Trophoblast cell (in vitro differentiated cells and primary cell): ENCODE measurements at regions not wholly inside any gene's neighbourhood (a gene's known extent, or its start where the extent isn't known, plus 50 kb on each side); places are given as distances from the start of the nearest gene placed in this dataset.
A peak's percentile ranks its signal among the peaks of the same experiment; 100 is the strongest.

Source experiments
- DNase-seq, 2 donors: peaks; one replicate each; pipeline ENCODE4 v3.0.0-alpha.2; 2016
- H2AFZ ChIP-seq: 2 replicates; pipeline ENCODE4 v1.6.1; 2013; ENCODE audit warnings: low read length, moderate library complexity, mild to moderate bottlenecking; ENCODE audit not compliant: insufficient read depth, poor library complexity
- H2AK5ac ChIP-seq: 2 replicates; pipeline ENCODE4 v1.6.1; 2013; ENCODE audit warnings: mild to moderate bottlenecking, low read length
- H2BK120ac ChIP-seq: 2 replicates; pipeline ENCODE4 v1.6.1; 2013; ENCODE audit warnings: low read length, mild to moderate bottlenecking, moderate library complexity; ENCODE audit not compliant: insufficient read depth, poor library complexity
- H2BK12ac ChIP-seq: 2 replicates; pipeline ENCODE4 v1.6.1; 2013; ENCODE audit warnings: mild to moderate bottlenecking, low read length, moderate library complexity
- H2BK5ac ChIP-seq: 2 replicates; pipeline ENCODE4 v1.6.1; 2013; ENCODE audit warnings: low read length, low read depth, moderate library complexity, mild to moderate bottlenecking; ENCODE audit not compliant: poor library complexity
- H3K14ac ChIP-seq: 2 replicates; pipeline ENCODE4 v1.6.1; 2013; ENCODE audit warnings: mild to moderate bottlenecking, low read length
- H3K18ac ChIP-seq: 2 replicates; pipeline ENCODE4 v1.6.1; 2013; ENCODE audit warnings: mild to moderate bottlenecking, low read length
- H3K23ac ChIP-seq: 2 replicates; pipeline ENCODE4 v1.6.1; 2013; ENCODE audit warnings: low read length
- H3K27ac ChIP-seq: 2 replicates; pipeline ENCODE4 v1.5.1; 2013; ENCODE audit warnings: low read depth, mild to moderate bottlenecking, inconsistent platforms, low read length, moderate library complexity
- H3K27me3 ChIP-seq: 2 replicates; pipeline ENCODE4 v1.6.1; 2013; ENCODE audit warnings: inconsistent platforms, mild to moderate bottlenecking, low read length, moderate library complexity; ENCODE audit not compliant: insufficient read depth
- H3K36me3 ChIP-seq, 2 experiments: 1 replicate in 1 of 2; 2 replicates in 1 of 2; pipeline ENCODE4 v1.6.1; 2013; ENCODE audit warnings: low read length in 2 of 2, mild to moderate bottlenecking in 2 of 2, moderate library complexity in 1 of 2; ENCODE audit not compliant: insufficient read depth in 2 of 2, control insufficient read depth in 1 of 2
- H3K4ac ChIP-seq: 2 replicates; pipeline ENCODE4 v1.6.1; 2013; ENCODE audit warnings: low read depth, mild to moderate bottlenecking, low read length, moderate library complexity
- H3K4me1 ChIP-seq, 2 experiments: 1 replicate in 1 of 2; 2 replicates in 1 of 2; pipeline ENCODE4 v1.6.1; 2013; ENCODE audit warnings: low read length in 2 of 2, mild to moderate bottlenecking in 2 of 2, moderate library complexity in 1 of 2; ENCODE audit not compliant: insufficient read depth in 2 of 2, control insufficient read depth in 1 of 2
- H3K4me2 ChIP-seq: 2 replicates; pipeline ENCODE4 v1.6.1; 2013; ENCODE audit warnings: inconsistent platforms, mild to moderate bottlenecking, low read length, moderate library complexity
- H3K4me3 ChIP-seq: 2 replicates; pipeline ENCODE4 v1.5.1; 2013; ENCODE audit warnings: mild to moderate bottlenecking, low read depth, low read length, inconsistent platforms
- H3K79me1 ChIP-seq: one replicate; pipeline ENCODE4 v1.6.1; 2013; ENCODE audit warnings: low read length
- H3K79me2 ChIP-seq: 2 replicates; pipeline ENCODE4 v1.6.1; 2013; ENCODE audit warnings: low read length, mild to moderate bottlenecking; ENCODE audit not compliant: control insufficient read depth, insufficient read depth, poor library complexity
- H3K9ac ChIP-seq: 2 replicates; pipeline ENCODE4 v1.6.1; 2013; ENCODE audit warnings: mild to moderate bottlenecking, low read length
- H3K9me3 ChIP-seq: 2 replicates; pipeline ENCODE4 v1.6.1; 2013; ENCODE audit warnings: low read depth, mild to moderate bottlenecking, control low read depth, inconsistent platforms, low read length; ENCODE audit not compliant: insufficient read depth
- H4K12ac ChIP-seq: 2 replicates; pipeline ENCODE4 v1.6.1; 2013; ENCODE audit warnings: low read depth, mild to moderate bottlenecking, low read length, moderate library complexity
- H4K8ac ChIP-seq: 2 replicates; pipeline ENCODE4 v1.6.1; 2013; ENCODE audit warnings: low read depth, mild to moderate bottlenecking, low read length, moderate library complexity
- H4K91ac ChIP-seq: one replicate; pipeline ENCODE4 v1.6.1; 2013; ENCODE audit warnings: low read depth, mild to moderate bottlenecking, low read length, moderate library complexity
- WGBS: extraction: QIAGEN DNeasy Blood & Tissue Kit; methylation state at CpG from one replicate; pipeline ENCODE4 v1.1.7; 2013; ENCODE audit warnings: missing lambda C conversion rate; ENCODE audit not compliant: insufficient read length, insufficient coverage; ENCODE audit errors: extremely low coverage; 5-methylcytosine and 5-hydroxymethylcytosine counted together

DNA sequence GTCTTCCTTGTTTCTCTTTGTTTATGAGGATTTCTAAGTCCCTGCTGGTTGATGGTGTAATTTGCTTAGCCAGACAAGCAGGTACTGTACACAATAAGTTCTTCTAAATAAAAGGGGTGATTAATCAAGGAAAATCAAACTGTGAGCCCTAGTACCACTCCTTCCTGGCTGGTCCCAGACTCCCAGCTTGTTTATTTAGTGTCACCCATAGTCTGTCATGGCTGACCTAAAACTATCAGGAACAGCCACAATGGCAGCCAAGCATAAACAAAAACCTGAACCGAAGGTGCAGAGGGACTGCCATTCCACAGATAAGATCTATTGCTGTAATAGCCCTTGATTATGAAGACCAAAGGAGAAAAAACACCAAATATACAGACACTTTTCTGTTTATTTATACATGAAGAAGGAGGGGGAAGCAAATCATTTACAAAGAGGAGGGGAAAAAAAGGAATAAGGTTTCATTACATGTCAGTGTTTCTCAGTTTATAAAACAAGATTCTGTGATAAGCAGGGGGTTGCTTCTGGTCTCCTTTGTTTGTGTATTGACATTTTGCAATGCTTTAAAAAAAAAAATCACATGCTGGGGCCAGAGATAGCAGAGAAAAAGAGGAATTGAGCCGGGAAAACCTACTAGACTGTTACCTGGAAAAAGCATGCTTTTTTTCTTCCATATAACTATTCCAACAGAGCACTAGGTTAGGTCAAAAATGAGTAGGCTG lies 182.4 kb upstream of the DPH6 start:
- H3K27ac ChIP-seq: no peak overlapping the region
- H3K27me3 ChIP-seq: no peaks in the 10 kb centered on the region
- no peaks in the 10 kb centered on the region for H3K9me3 ChIP-seq
- no peak for DNase-seq
- H4K8ac ChIP-seq: no peak overlapping the region
- no peaks in the 10 kb centered on the region for H3K36me3 ChIP-seq
- H3K4ac ChIP-seq: no peak overlapping the region
- H4K91ac ChIP-seq: no peak overlapping the region
- no peak overlapping the region for H2AK5ac ChIP-seq
- H2BK12ac ChIP-seq: no peak overlapping the region
- H3K79me2 ChIP-seq: no peaks in the 10 kb centered on the region
- H3K14ac ChIP-seq: no peak overlapping the region
- no peak overlapping the region for H3K23ac ChIP-seq
- H3K4me1 ChIP-seq: no peaks in the 10 kb centered on the region
- H3K18ac ChIP-seq: no peak overlapping the region
- no peak overlapping the region for H3K9ac ChIP-seq
- no peak overlapping the region for H4K12ac ChIP-seq
- H2BK5ac ChIP-seq: no peak overlapping the region
- H2AFZ ChIP-seq: no peak overlapping the region
- no CpG with 5 or more reads among the region's 2 CpGs for WGBS
- no peaks in the 10 kb centered on the region for H3K79me1 ChIP-seq
- no peak overlapping the region for H3K4me3 ChIP-seq
- no peak overlapping the region for H2BK120ac ChIP-seq
- no peak overlapping the region for H3K4me2 ChIP-seq

DNA sequence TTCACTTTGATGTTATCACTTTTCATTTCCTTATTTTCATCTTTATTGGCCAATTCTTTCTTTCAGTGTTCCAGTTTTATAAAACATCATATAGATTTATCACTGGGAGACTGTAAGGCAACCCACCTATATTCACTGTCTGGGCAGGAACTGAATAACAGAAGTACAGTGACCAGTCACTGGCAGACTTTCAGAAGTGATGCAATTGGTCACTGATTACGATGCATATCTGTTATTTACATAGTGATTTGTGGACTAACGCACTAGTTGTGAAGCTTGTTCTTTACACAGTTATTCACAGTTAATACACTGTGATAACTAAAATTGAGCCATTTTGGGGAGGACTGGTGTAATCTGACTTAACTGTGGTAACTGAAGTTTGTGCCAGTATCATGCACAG lies 190.2 kb upstream of the DPH6 start:
- Histone ChIP-seq H3K36me3 (no peaks in the 10 kb centered on the region), H2BK12ac (no peak overlapping the region)
- WGBS: no CpG with 5 or more reads among the region's 2 CpGs

DNA sequence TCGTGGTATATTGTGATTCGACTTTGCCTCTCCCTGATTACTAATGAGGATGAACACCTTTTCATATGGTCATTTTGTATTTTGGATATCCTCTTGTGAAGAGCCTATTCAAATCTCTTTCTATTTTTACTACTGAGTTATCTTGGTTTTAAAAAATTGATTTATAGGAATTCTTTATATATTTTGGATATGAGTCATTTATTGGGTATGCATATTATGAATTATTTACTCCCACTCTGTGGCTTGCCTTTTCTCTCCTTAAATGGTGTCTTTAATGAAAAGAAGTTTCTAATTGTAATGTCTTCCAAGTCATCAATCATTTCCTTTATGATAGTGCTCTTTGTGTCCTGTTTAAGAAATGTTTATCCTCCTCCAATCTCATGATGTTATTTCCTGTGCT lies 191.5 kb upstream of the DPH6 start:
- WGBS: no CpG with 5 or more reads among the region's 2 CpGs
- Histone ChIP-seq H3K4me3 (no peak overlapping the region), H2AFZ (no peak overlapping the region), H2AK5ac (no peak overlapping the region), H2BK120ac (no peak overlapping the region), H3K79me1 (no peaks in the 10 kb centered on the region), H3K36me3 (no peaks in the 10 kb centered on the region), H2BK12ac (no peak overlapping the region), H3K4ac (no peak overlapping the region), H4K91ac (no peak overlapping the region), H3K27ac (no peak overlapping the region), H4K12ac (no peak overlapping the region), H3K18ac (no peak overlapping the region), H3K4me2 (no peak overlapping the region), H3K14ac (no peak overlapping the region), H3K79me2 (no peaks in the 10 kb centered on the region), H4K8ac (no peak overlapping the region), H3K23ac (no peak overlapping the region), H2BK5ac (no peak overlapping the region), H3K4me1 (peaks cover 0 to 3% of the 10 kb centered on the region in 2 experiments), H3K9ac (no peak overlapping the region), H3K27me3 (no peaks in the 10 kb centered on the region), H3K9me3 (no peaks in the 10 kb centered on the region)
- DNase-seq: no peak

More for the DNA sequence above, 190.2 kb upstream of the DPH6 start:
- no peak overlapping the region for H2BK5ac ChIP-seq
- no peak overlapping the region for H2BK120ac ChIP-seq
- no peaks in the 10 kb centered on the region for H3K9me3 ChIP-seq
- H3K79me1 ChIP-seq: no peaks in the 10 kb centered on the region
- no peak overlapping the region for H3K18ac ChIP-seq
- H3K27me3 ChIP-seq: no peaks in the 10 kb centered on the region
- no peak overlapping the region for H2AK5ac ChIP-seq
- no peak overlapping the region for H3K4me3 ChIP-seq
- H3K4me1 ChIP-seq: peaks cover 0 to 3% of the 10 kb centered on the region in 2 experiments
- H3K27ac ChIP-seq: no peak overlapping the region
- no peak overlapping the region for H3K23ac ChIP-seq
- H4K12ac ChIP-seq: no peak overlapping the region
- H4K91ac ChIP-seq: no peak overlapping the region
- no peaks in the 10 kb centered on the region for H3K79me2 ChIP-seq
- H3K4me2 ChIP-seq: no peak overlapping the region
- H3K14ac ChIP-seq: no peak overlapping the region
- no peak overlapping the region for H3K9ac ChIP-seq
- H4K8ac ChIP-seq: no peak overlapping the region
- no peak overlapping the region for H3K4ac ChIP-seq
- no peak for DNase-seq
- no peak overlapping the region for H2AFZ ChIP-seq

DNA sequence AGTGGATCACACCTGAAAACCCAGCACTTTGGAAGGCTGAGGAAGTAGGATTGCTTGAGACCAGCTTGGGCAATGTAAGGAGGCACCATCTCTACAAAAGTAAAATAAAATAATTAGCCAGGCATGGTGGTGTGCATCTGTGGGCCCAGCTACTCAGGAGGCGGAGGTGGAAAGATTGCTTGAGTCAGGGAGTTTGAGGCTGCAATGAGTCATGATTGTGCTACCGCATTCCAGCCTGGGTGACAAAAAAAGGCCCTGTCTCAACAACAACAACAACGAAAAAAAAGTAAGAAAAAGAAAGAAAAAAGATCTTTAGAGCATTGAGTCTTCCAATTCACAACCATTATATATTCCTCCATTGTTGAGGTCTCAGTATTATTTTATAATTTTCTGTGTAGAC lies 192.4 kb upstream of the DPH6 start:
- Histone ChIP-seq H2BK5ac (no peak overlapping the region), H4K91ac (no peak overlapping the region), H2BK120ac (no peak overlapping the region), H2BK12ac (no peak overlapping the region), H2AFZ (no peak overlapping the region), H3K23ac (no peak overlapping the region), H3K79me2 (no peaks in the 10 kb centered on the region), H4K8ac (no peak overlapping the region), H2AK5ac (no peak overlapping the region), H4K12ac (no peak overlapping the region), H3K14ac (no peak overlapping the region), H3K36me3 (no peaks in the 10 kb centered on the region), H3K27me3 (no peaks in the 10 kb centered on the region), H3K4me3 (no peak overlapping the region), H3K4me1 (peaks cover 0 to 3% of the 10 kb centered on the region in 2 experiments), H3K9me3 (no peaks in the 10 kb centered on the region), H3K18ac (no peak overlapping the region), H3K4ac (no peak overlapping the region), H3K9ac (no peak overlapping the region), H3K27ac (no peak overlapping the region), H3K79me1 (no peaks in the 10 kb centered on the region), H3K4me2 (no peak overlapping the region)
- WGBS: no CpG with 5 or more reads among the region's 3 CpGs
- peak; percentile 41 to 62 for DNase-seq
